GM23248 (cell line): ENCODE measurements at regions not wholly inside any gene's neighbourhood (a gene's known extent, or its start where the extent isn't known, plus 50 kb on each side); places are given as distances from the start of the nearest gene placed in this dataset.

ENCODE experiments used
- EZH2 ChIP-seq: fragments of 200-600 bp; sonication (generic); IDR thresholded peaks from 2 replicates; pipeline ENCODE4 v1.6.1; 2018; ENCODE audit warnings: antibody characterized with exemption, mild to moderate bottlenecking; ENCODE audit not compliant: insufficient read depth, poor library complexity, severe bottlenecking
- EZH2phosphoT487 ChIP-seq: fragments of 200-600 bp; sonication (generic); IDR thresholded peaks from 2 replicates; pipeline ENCODE4 v1.6.1; 2018; ENCODE audit warnings: antibody characterized with exemption, moderate library complexity, mild to moderate bottlenecking, low read depth; ENCODE audit not compliant: insufficient read depth

- TF ChIP-seq EZH2 (no peak), EZH2phosphoT487 (no peak)
Observed at GRCh38 chr12:13627536-13627935, 353.9 kb downstream of the GRIN2B start.
